ENCODE measurements at regions not wholly inside any gene's neighbourhood (a gene's known extent, or its start where the extent isn't known, plus 50 kb on each side); places are given as distances from the start of the nearest gene placed in this dataset.

- 94% methylated on average over 9 of the region's 9 CpGs; no CpG with 5 or more reads in 1 of the 2 experiments for WGBS, 2 experiments (ENCODE audit: extremely low coverage in 1 of 2, insufficient coverage in 1 of 2, insufficient read length in 1 of 2, insufficient replicate concordance in 2 of 2, low coverage in 1 of 2, low lambda C conversion rate in 2 of 2, missing lambda C conversion rate in 1 of 2)
- no peaks in the 10 kb centered on the region for H3K9me3 ChIP-seq (ENCODE audit: insufficient read depth in 2 of 2, low read depth in 1 of 2, low read length in 1 of 2)
- DNase-seq (ENCODE audit: low read depth in 1 of 2, low spot score in 2 of 2) (peak in 1 of 2 experiments; percentile 26), FAIRE-seq (no peak)
- H3K23ac ChIP-seq (ENCODE audit: insufficient read length): no peak overlapping the region
- no peak overlapping the region for H2BK15ac ChIP-seq (ENCODE audit: low read length)
- no peak overlapping the region for H2AFZ ChIP-seq (ENCODE audit: low read length)
- H4K8ac ChIP-seq (ENCODE audit: extremely low read depth, insufficient read depth, low read length): no peak overlapping the region
- CTCF ChIA-PET (ENCODE audit: partially characterized antibody): no interaction called here
- TF ChIP-seq CBX8 (IDR thresholded peaks at IDR 0.05; ENCODE audit: borderline replicate concordance, low read depth, low read length): no peak
- TF ChIP-seq CTCF (IDR thresholded peaks at IDR 0.05; ENCODE audit: control extremely low read depth in 1 of 3, insufficient read depth in 1 of 3, low read depth in 1 of 3, low read length in 3 of 3): no peak
- H2BK12ac ChIP-seq (ENCODE audit: low read depth, low read length): no peak overlapping the region
- no peak overlapping the region for H3K9ac ChIP-seq (replicated peaks in 1 of 4; ENCODE audit: extremely low read depth in 1 of 4, low read depth in 3 of 4, low read length in 3 of 4)
- no peak overlapping the region for H2BK20ac ChIP-seq (ENCODE audit: low read length)
- no peaks in the 10 kb centered on the region for H3K4me1 ChIP-seq (replicated peaks in 1 of 4; ENCODE audit: control insufficient read depth in 3 of 4, insufficient read depth in 4 of 4, low read length in 3 of 4)
- H3K56ac ChIP-seq (replicated peaks; ENCODE audit: insufficient read length, low read depth, low read length): no peak overlapping the region
- H2BK120ac ChIP-seq (replicated peaks; ENCODE audit: low read depth, low read length): no peak overlapping the region
- no peak overlapping the region for H3K27ac ChIP-seq (ENCODE audit: low read depth, low read length)
- no peaks in the 10 kb centered on the region for H3K79me2 ChIP-seq (ENCODE audit: control insufficient read depth in 1 of 2, insufficient read depth in 2 of 2, low read length in 2 of 2)
- no peaks in the 10 kb centered on the region for H4K20me1 ChIP-seq (replicated peaks in 1 of 2; ENCODE audit: control insufficient read depth in 1 of 2, insufficient read depth in 2 of 2, low read length in 2 of 2)
- H2AK5ac ChIP-seq (ENCODE audit: low read depth, low read length): no peak overlapping the region
- no peak overlapping the region for H3K4me2 ChIP-seq (ENCODE audit: insufficient read depth in 1 of 2, low read depth in 2 of 2, low read length in 2 of 2)
- POLR2A ChIA-PET (ENCODE audit: partially characterized antibody): interaction anchor here (0.6 kb wide), 1 partner anchor 349 kb away, joined by 4 read pairs; no protein-coding TSS in a partner anchor
- H3K14ac ChIP-seq (ENCODE audit: insufficient read length): no peak overlapping the region
- no peaks in the 10 kb centered on the region for H3K27me3 ChIP-seq (replicated peaks in 1 of 4; ENCODE audit: control insufficient read depth in 3 of 4, extremely low read depth in 1 of 4, insufficient read depth in 3 of 4, low read length in 3 of 4)
- no peak overlapping the region for H3K18ac ChIP-seq (ENCODE audit: extremely low read depth, low read length)
- H3K79me1 ChIP-seq (ENCODE audit: low read depth, low read length): no peaks in the 10 kb centered on the region
- no peaks in the 10 kb centered on the region for H3K36me3 ChIP-seq (ENCODE audit: control insufficient read depth in 2 of 4, insufficient read depth in 4 of 4, low read length in 3 of 4)
- no peak overlapping the region for H3K4me3 ChIP-seq (ENCODE audit: extremely low read depth in 1 of 4, insufficient read depth in 2 of 4, low read depth in 3 of 4, low read length in 4 of 4)
- no peaks in the 10 kb centered on the region for H3K23me2 ChIP-seq (ENCODE audit: low read depth, low read length)
- no peak overlapping the region for H2BK5ac ChIP-seq (ENCODE audit: low read depth, low read length)
- no peak overlapping the region for H4K91ac ChIP-seq (replicated peaks; ENCODE audit: insufficient read length, low read length)
- H3K4ac ChIP-seq (replicated peaks; ENCODE audit: insufficient read length, low read depth, low read length): no peak overlapping the region
- no peak overlapping the region for H4K5ac ChIP-seq (ENCODE audit: insufficient read length, low read depth, low read length)
Measured at GRCh38 chr6:170127151-170127550, 163.7 kb downstream of the DLL1 start.

Data from H1 (cell line).